ENCODE measurements at regions not wholly inside any gene's neighbourhood (a gene's known extent, or its start where the extent isn't known, plus 50 kb on each side); places are given as distances from the start of the nearest gene placed in this dataset.

- 54 to 77% methylated on average over 3 of the region's 3 CpGs for WGBS, 2 experiments (ENCODE audit: low coverage in 1 of 2, low lambda C conversion rate in 2 of 2, missing lambda C conversion rate in 2 of 2)
- no peaks in the 10 kb centered on the region for H3K79me2 ChIP-seq (ENCODE audit: insufficient read depth)
- H3K27ac ChIP-seq: no peak overlapping the region
- H3K36me3 ChIP-seq (ENCODE audit: low read depth): no peaks in the 10 kb centered on the region
- no peaks in the 10 kb centered on the region for H3K9me2 ChIP-seq (ENCODE audit: insufficient read depth)
- no peak overlapping the region for H3K4me2 ChIP-seq (ENCODE audit: unreplicated experiment)
- in situ Hi-C loops (cut with MboI): no loop called here
- H3K4me1 ChIP-seq (ENCODE audit: insufficient read depth): no peaks in the 10 kb centered on the region
- H4K20me1 ChIP-seq (ENCODE audit: insufficient read depth): no peaks in the 10 kb centered on the region
- no peak overlapping the region for H2AFZ ChIP-seq
- TF ChIP-seq EZH2phosphoT487 (IDR thresholded peaks at IDR 0.05; ENCODE audit: insufficient read depth, low read depth) (no peak), EZH2 (IDR thresholded peaks at IDR 0.05; ENCODE audit: insufficient read depth, poor library complexity, severe bottlenecking) (no peak)
- DNase-seq: no peak
- no peak overlapping the region for H3K9ac ChIP-seq
- H3K27me3 ChIP-seq (replicated peaks; ENCODE audit: insufficient read depth): no peaks in the 10 kb centered on the region
- H3F3A ChIP-seq (ENCODE audit: insufficient read depth): no peaks in the 10 kb centered on the region
- no peak overlapping the region for H3K4me3 ChIP-seq
- H3K9me3 ChIP-seq (ENCODE audit: low read depth): no peaks in the 10 kb centered on the region
These were observed 102.4 kb downstream of the ARRDC4 start for GRCh38 chr15:98062869-98063268.

GRCh38 chr15:98063315-98063714, 102.8 kb downstream of the ARRDC4 start:
- no peak for TF ChIP-seq EZH2 (IDR thresholded peaks at IDR 0.05; ENCODE audit: insufficient read depth, poor library complexity, severe bottlenecking)
- no peak for TF ChIP-seq EZH2phosphoT487 (IDR thresholded peaks at IDR 0.05; ENCODE audit: insufficient read depth, low read depth)
- no peaks in the 10 kb centered on the region for H3K4me1 ChIP-seq (ENCODE audit: insufficient read depth)
- no peaks in the 10 kb centered on the region for H4K20me1 ChIP-seq (ENCODE audit: insufficient read depth)
- no peaks in the 10 kb centered on the region for H3K9me2 ChIP-seq (ENCODE audit: insufficient read depth)
- 10 to 15% methylated on average over 2 of the region's 2 CpGs for WGBS, 2 experiments (ENCODE audit: low coverage in 1 of 2, low lambda C conversion rate in 2 of 2, missing lambda C conversion rate in 2 of 2)
- no peaks in the 10 kb centered on the region for H3K9me3 ChIP-seq (ENCODE audit: low read depth)
- H3F3A ChIP-seq (ENCODE audit: insufficient read depth): no peaks in the 10 kb centered on the region
- H3K27ac ChIP-seq: no peak overlapping the region
- H3K36me3 ChIP-seq (ENCODE audit: low read depth): no peaks in the 10 kb centered on the region
- H3K4me3 ChIP-seq: no peak overlapping the region
- H2AFZ ChIP-seq: no peak overlapping the region
- no peaks in the 10 kb centered on the region for H3K27me3 ChIP-seq (replicated peaks; ENCODE audit: insufficient read depth)
- DNase-seq: no peak
- no peak overlapping the region for H3K9ac ChIP-seq
- no peak overlapping the region for H3K4me2 ChIP-seq (ENCODE audit: unreplicated experiment)
- H3K79me2 ChIP-seq (ENCODE audit: insufficient read depth): no peaks in the 10 kb centered on the region
- in situ Hi-C loops (cut with MboI): no loop called here

- H3K36me3 ChIP-seq (ENCODE audit: low read depth): no peaks in the 10 kb centered on the region
- H3K27ac ChIP-seq: no peak overlapping the region
- H3K4me2 ChIP-seq (ENCODE audit: unreplicated experiment): no peak overlapping the region
- no peak for TF ChIP-seq EZH2phosphoT487 (IDR thresholded peaks at IDR 0.05; ENCODE audit: insufficient read depth, low read depth)
- no peak for TF ChIP-seq EZH2 (IDR thresholded peaks at IDR 0.05; ENCODE audit: insufficient read depth, poor library complexity, severe bottlenecking)
- H3K9me3 ChIP-seq (ENCODE audit: low read depth): no peaks in the 10 kb centered on the region
- no peaks in the 10 kb centered on the region for H3K9me2 ChIP-seq (ENCODE audit: insufficient read depth)
- H3K27me3 ChIP-seq (replicated peaks; ENCODE audit: insufficient read depth): no peaks in the 10 kb centered on the region
- H3F3A ChIP-seq (ENCODE audit: insufficient read depth): no peaks in the 10 kb centered on the region
- H4K20me1 ChIP-seq (ENCODE audit: insufficient read depth): no peaks in the 10 kb centered on the region
- no peaks in the 10 kb centered on the region for H3K4me1 ChIP-seq (ENCODE audit: insufficient read depth)
- H3K9ac ChIP-seq: no peak overlapping the region
- in situ Hi-C loops (cut with MboI): no loop called here
- no peak overlapping the region for H2AFZ ChIP-seq
- H3K4me3 ChIP-seq: no peak overlapping the region
- DNase-seq: no peak
- H3K79me2 ChIP-seq (ENCODE audit: insufficient read depth): no peaks in the 10 kb centered on the region
These were observed 103.4 kb downstream of the ARRDC4 start for GRCh38 chr15:98063871-98064270.

GRCh38 chr15:98067339-98067738, 106.8 kb downstream of the ARRDC4 start:
- Histone ChIP-seq H3K27me3 (replicated peaks; ENCODE audit: insufficient read depth) (no peaks in the 10 kb centered on the region), H3K4me1 (ENCODE audit: insufficient read depth) (no peaks in the 10 kb centered on the region), H3F3A (ENCODE audit: insufficient read depth) (no peaks in the 10 kb centered on the region), H3K79me2 (ENCODE audit: insufficient read depth) (no peaks in the 10 kb centered on the region), H3K27ac (no peak overlapping the region), H3K4me2 (ENCODE audit: unreplicated experiment) (no peak overlapping the region), H3K9ac (no peak overlapping the region), H4K20me1 (ENCODE audit: insufficient read depth) (no peaks in the 10 kb centered on the region), H2AFZ (no peak overlapping the region), H3K36me3 (ENCODE audit: low read depth) (no peaks in the 10 kb centered on the region), H3K9me3 (ENCODE audit: low read depth) (no peaks in the 10 kb centered on the region), H3K4me3 (no peak overlapping the region), H3K9me2 (ENCODE audit: insufficient read depth) (no peaks in the 10 kb centered on the region)
- TF ChIP-seq EZH2 (IDR thresholded peaks at IDR 0.05; ENCODE audit: insufficient read depth, poor library complexity, severe bottlenecking): no peak
- TF ChIP-seq EZH2phosphoT487 (IDR thresholded peaks at IDR 0.05; ENCODE audit: insufficient read depth, low read depth): no peak
- WGBS, 2 experiments (ENCODE audit: low coverage in 1 of 2, low lambda C conversion rate in 2 of 2, missing lambda C conversion rate in 2 of 2): 12 to 22% methylated on average over 3 of the region's 3 CpGs
- in situ Hi-C loops (cut with MboI): no loop called here
- DNase-seq: peak; percentile 24

- H3K27ac ChIP-seq: no peak overlapping the region
- H3F3A ChIP-seq (ENCODE audit: insufficient read depth): no peaks in the 10 kb centered on the region
- WGBS, 2 experiments (ENCODE audit: low coverage in 1 of 2, low lambda C conversion rate in 2 of 2, missing lambda C conversion rate in 2 of 2): 36 to 46% methylated on average over 4 of the region's 4 CpGs
- TF ChIP-seq EZH2phosphoT487 (IDR thresholded peaks at IDR 0.05; ENCODE audit: insufficient read depth, low read depth) (no peak), EZH2 (IDR thresholded peaks at IDR 0.05; ENCODE audit: insufficient read depth, poor library complexity, severe bottlenecking) (no peak)
- no peaks in the 10 kb centered on the region for H3K36me3 ChIP-seq (ENCODE audit: low read depth)
- H2AFZ ChIP-seq: no peak overlapping the region
- no peaks in the 10 kb centered on the region for H3K9me3 ChIP-seq (ENCODE audit: low read depth)
- H3K9ac ChIP-seq: no peak overlapping the region
- DNase-seq: no peak
- no peaks in the 10 kb centered on the region for H3K79me2 ChIP-seq (ENCODE audit: insufficient read depth)
- H3K4me1 ChIP-seq (ENCODE audit: insufficient read depth): no peaks in the 10 kb centered on the region
- H3K4me3 ChIP-seq: no peak overlapping the region
- in situ Hi-C loops (cut with MboI): no loop called here
- H4K20me1 ChIP-seq (ENCODE audit: insufficient read depth): no peaks in the 10 kb centered on the region
- no peaks in the 10 kb centered on the region for H3K27me3 ChIP-seq (replicated peaks; ENCODE audit: insufficient read depth)
- H3K9me2 ChIP-seq (ENCODE audit: insufficient read depth): no peaks in the 10 kb centered on the region
- H3K4me2 ChIP-seq (ENCODE audit: unreplicated experiment): no peak overlapping the region
These were observed 108.8 kb downstream of the ARRDC4 start for GRCh38 chr15:98069256-98069655.
